Umbilical cord (tissue), 1 donor: ENCODE measurements at regions not wholly inside any gene's neighbourhood (a gene's known extent, or its start where the extent isn't known, plus 50 kb on each side); places are given as distances from the start of the nearest gene placed in this dataset.
"Not testable (repeated sequence)": the region's sequence is repeated elsewhere in the genome, so short reads cannot be mapped to it uniquely, and the experiment has no call there.

ENCODE experiments used
- DNase-seq: peaks from one replicate; pipeline ENCODE4 v3.0.0-alpha.2; 2015; ENCODE audit warnings: low spot score

DNA sequence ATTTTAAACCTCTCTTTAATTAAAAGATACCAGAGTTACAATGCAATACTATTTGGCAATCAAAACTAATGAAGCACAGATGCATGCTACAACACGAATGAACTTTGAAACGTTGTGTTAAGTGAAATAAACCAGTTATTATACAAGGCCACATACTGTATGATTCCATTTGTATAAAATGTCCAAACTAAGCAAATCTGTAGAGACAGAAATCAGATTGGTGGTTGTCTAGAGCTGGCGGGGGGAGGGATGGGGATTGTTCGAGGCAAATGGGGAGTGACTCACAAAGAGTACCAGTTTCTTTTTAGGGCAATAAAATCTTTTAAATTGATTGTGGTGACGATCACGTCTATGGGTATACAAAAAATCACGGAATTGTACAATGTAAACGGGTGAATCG lies 677.0 kb downstream of the NTRK3 start:
- DNase-seq: no peak

DNA sequence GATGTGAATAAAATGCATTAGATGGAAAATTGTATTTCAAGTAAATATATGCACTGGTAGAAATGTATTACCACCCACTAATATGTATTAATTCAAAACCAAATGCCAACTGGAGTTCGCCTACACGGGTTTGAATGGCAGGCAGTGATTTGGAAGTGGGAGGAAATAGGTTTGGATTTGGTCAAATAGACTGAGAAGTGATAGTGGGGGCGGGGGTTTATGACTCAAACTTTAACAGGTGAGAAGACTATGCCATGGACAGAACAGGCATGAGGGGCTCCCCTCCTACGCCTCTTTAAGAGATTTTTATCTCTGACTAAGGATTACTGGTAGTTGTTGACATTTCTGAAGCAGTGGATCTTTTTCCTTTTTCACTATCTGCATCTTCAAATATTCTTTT lies 677.8 kb downstream of the NTRK3 start:
- no peak for DNase-seq

DNA sequence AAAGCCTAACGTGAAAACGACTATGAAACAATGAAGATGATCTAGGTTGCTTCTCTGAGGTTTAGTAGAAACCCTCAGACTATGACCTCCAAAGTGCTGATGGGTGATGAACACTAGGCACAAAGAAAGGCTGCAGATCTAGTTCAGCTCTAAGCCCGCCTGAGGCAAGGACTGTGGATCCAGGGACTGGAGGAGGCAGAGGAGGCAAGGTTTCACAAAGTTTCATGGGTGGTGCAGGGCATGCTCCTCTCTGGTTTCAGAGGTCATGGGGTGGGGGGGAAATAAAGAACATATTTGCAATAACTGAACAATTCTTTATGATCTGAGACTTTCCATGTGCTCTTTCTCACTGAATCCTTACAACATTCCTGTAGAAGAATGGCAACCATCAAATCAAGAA lies 679.2 kb downstream of the NTRK3 start:
- DNase-seq: peak; percentile 24

DNA sequence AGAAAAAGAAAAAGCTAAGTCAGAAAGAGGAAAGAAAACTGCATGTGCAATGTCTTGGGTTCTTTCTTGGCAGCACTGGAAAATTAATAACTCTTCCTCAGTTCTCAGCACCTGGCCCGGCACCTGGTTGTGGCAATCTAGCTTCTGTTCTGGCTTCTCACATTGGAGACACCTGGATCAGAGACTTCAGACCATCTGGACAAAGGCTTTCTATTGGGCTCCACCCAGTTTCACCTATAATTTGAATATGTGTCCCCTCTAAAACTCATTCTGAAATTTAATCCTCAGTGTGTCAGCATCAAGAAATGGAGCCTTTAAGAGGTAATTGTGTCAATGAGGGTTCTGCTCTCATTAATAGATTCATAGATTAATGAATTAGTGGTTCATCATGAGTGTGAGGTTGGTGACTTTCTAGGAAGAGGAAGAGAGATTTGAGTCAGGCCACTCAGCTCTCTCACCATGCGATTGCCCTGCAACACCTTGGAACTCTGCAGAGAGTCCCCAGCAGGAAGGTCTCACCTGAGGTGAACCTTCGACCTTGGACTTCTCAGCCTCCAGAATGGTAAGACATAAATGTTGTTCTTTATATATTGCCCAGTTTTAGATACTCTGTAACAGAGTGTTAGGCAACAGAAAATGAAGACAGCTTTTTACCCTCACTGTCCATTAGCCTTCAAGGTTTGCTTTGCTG lies 679.9 kb downstream of the NTRK3 start:
- DNase-seq: no peak

DNA sequence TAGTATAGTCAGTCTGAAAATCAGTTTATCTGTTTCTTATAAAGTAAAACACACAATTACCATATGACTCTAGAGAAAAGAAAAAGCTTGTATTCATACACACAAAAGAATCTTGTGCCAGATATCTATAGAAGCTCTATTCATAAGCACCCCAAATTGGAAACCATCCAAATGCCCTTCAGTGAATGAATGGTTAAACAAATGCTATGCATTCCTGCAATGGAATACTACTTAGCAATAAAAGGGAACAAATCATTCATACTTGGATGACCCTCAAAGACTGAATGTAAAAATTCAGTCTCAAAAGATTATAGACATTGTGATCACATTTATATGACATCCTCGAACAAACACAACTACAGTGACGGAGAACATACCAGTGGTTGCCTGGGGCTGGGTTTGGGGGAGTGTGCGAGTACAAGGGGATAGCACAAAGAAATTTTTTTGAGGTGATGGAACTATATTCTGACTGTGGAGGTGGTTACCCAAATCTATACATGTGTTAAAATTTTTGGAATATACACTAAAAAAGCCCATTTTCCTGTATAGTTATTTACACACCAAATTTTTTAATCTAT lies 680.6 kb downstream of the NTRK3 start:
- no peak for DNase-seq

DNA sequence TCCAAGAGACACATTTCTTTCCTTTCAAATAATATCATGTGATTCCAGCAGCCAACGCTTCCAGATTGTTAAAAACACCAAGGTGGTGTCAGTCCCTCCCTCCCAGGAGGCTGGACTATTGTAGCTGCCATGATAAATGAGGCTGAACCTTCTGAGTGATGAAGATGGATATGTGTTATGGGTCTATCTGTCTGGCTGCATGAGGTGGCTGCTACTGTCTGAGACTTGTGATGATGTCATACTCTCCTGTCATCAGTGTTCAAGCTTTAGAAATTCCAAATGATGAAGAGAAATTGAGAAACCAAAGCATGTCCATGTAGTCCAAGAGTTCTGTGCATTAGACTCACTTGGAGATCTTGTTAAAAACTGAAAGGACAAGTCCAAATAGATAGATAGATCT lies 683.0 kb downstream of the NTRK3 start:
- DNase-seq: no peak

DNA sequence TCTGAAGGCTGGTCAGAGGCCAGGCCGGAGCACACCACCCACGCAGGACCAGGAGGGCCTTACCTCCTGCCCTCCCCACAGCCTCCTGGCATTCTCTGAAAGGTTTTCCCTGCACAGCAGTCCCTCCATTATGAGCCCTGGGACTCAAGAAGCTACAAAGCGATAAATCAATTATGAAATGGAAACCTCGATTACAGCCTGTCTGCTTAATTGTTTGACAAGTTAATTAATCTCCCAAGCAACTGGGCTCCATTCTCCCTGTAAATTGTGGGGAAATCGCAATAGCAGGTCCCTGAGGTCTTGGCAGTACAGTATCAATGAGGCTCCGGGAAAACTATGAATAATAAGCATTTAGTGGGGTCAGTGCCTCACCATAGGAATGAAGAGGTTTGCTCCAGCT lies 683.5 kb downstream of the NTRK3 start:
- no peak for DNase-seq

DNA sequence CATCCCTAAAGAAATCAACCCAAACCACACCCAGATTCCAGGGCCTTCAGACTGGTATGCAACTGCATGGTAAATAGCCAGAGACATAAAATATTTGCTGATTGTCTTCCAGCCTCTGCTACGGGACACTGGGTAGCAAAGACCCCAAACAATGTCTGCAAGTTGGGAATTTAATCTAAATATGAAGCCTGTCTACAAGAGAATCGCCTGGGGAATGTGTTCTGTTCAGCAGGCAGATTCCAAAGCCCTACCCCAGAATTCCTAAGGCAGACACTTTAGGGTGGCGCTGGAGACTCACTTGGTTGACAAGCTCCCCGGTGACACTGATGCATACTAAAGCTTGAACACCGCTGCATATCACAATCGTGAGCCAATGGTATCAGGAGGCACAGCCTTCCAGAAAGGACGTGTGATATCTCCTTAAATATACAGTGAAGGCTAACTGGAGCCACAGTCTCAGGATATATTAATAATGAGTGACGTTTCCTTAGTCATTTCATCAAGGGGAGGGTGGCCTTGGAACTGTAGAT lies 684.1 kb downstream of the NTRK3 start:
- DNase-seq: peak; percentile 10

DNA sequence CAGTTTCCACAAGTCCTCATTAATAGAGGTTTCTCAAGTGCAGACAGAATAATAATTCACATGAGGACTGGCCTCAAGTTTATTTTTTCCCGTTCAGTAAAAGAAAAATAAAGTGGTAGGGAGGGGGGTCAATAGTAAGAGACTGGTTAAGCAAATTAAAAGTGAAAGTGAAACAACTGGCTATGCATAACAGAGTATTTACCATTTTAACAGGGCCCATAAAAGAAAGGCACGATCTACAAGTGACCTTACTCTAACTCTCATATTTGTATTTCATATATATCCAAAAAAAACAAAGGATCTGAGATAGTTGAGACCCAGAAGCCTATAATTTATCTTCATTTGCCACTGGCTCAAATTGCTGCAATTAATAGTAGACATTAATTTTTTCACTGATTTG lies 686.3 kb downstream of the NTRK3 start:
- no peak for DNase-seq

DNA sequence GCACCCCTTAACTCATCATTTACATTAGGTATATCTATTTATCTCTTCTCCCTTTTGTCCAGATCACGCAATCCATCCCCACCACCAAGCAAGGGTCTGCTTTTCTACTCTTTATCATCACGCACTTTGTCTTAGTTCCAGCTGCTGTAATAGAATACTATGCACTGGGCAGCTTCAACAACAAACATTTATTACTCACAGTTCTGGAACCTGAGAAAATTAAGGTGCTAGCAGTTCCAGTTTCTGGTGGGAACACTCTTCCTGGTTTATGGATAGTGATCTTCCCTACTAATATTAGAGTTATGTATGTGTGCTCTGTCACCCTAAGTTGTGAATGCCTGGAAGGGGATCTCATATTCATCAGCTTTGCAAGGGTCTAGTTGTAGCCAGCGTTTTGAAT lies 687.0 kb downstream of the NTRK3 start:
- no peak for DNase-seq

DNA sequence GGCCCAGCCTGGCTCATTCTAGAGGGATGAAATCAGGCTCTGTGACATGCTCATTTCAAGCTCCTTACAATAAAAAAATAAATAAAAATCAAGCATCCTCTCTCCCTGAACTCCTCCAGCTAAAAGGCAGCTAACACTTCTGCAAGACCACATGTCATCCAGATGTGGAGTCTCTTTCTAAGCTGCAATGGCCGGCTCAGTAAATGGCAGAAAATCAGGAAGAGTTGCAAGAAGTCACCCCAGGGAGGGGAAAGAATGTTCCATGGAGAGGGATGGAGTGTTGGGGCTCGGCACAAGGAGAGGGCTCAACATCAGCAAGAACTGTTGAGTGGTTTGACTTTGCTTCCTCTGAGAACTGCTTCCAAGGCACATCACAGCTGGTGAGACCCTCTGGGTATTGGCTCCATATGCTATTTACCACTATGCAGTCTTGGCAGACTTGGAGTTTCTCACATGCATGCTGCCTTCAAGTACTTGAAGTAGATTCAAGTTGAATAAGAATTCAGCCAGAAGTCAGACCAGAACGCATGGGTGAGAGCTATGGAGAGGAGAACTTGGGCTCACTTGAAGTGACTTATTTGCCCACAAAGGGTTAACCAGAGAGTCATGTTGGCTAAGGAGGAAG lies 689.0 kb downstream of the NTRK3 start:
- no peak for DNase-seq

DNA sequence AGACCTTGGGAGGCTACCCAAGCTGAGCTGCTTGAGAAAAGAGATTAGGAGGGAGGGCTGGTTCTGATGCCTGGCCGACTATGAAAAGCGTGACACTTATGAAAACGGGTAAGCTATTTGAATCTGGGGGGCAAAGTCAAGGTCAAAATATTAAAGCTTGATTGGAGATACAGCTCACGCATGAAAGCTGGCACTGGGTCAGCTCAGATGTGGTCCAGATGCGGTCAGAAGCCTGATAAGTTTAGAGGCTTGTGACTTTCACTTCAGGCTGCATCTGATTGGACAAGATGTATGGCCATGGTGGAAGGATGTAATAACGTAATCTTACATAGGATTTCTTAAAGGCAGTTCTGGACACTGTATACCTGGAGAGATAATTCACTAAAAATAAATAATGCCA lies 690.3 kb downstream of the NTRK3 start:
- DNase-seq: peak; percentile 26

DNA sequence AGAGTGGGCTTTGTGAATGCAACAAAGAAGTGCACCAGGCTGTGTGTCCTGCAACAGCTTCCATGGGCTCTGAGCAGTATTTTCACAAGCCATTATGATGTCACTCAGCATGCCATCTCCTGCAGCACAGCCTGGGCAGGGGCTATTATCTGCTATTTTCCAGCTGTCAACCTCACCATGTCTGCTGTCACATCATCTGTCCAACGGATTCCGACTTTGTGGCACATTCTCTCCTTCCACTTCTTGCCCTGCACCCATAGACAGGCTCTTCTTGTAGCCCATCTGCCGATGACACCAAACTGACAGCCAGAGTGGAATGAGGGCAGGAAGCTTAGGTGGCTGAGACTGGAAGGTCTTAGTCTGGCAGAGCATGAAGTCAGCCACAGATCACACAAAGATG lies 691.9 kb downstream of the NTRK3 start:
- DNase-seq: no peak

DNA sequence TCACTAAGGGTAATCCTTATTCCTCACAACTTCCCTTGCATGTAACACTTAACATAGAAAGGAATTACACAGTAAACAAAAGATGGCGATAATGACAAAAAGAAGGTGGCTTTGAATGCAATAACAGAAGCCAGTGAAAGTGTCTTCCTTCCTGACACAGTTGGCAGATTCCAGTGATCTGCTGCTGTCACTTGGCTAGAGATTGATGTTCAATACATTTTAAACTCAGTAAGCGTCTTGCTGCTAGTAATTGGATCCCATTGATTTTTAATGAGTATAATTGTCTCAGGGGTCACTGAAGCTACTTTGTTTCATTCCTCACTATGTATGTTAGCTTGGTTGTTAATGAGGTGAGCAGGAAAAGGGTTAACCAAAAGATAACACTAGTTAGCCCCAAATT lies 692.7 kb downstream of the NTRK3 start:
- no peak for DNase-seq

DNA sequence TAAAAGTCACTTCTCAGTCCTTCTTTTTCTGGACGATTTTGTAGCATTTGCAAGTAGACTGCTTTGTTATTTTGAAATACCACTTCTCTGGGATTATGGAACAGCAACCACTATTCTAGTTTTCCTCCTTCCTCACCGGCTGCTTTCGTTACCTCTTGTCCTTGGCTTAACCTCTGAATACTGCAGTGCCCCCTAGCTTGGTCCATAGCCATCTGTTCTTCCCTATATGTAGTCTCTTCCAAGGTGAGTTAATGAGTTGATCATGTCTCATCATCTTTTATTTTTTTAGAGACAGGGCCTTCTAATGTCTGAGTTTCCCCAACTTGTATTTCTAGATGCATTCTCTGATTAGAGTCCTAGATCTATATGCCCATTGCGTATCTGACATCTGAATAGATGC lies 694.3 kb downstream of the NTRK3 start:
- no peak for DNase-seq

DNA sequence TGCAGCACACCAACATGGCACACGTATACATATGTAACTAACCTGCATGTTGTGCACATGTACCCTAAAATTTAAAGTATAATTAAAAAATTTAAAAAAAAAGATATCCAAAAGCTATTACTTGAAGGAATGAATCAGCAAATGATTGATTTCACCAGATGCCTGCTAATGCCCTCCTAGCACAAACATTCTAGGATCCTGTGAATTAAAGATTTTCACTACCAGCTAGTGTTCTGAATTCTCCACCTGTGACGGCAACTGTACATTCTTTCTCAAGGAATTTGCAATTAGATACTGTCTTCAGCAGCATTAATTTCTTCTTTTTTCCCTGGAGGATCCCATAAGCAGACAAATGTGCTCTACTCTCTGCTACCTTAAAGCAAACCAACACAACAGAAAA lies 694.9 kb downstream of the NTRK3 start:
- DNase-seq: no peak

DNA sequence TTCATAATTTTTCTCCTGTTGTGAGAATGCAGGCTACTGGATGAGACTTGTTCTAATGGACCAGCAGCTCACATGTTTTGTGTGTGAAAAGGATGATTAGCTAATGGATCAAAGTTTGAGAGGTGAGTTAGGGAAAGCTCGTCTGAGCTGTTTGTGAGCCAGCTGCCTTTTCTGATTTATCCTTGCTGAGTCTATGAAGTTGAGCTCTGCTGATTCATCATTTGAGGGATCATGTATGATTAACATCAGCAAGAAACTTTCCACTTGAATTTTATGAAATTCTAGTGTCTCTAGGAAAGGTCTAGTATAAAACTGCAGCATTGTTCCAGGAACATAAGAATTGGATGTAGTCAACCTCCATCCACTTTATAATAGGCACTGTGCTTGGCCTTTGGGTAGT lies 698.7 kb downstream of the NTRK3 start:
- DNase-seq: peak; percentile 71

DNA sequence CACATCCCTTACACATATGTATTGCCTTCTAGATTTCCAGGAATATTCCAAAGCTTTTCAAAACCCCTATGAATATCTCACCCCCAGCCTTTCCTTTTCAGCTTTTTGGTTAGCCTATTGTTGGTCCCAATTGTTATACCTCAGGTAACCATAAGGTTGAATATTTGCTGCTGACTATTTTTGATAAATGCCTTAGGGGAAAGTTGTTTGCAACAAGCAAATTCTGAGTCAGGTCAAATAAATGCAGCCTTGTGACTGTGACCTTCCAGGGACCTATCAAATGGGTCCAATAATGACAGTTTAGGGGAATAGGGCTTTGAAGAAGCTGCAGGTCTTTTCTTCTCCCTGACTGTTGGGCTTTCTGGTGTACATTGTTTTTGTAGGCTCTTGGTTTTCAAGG lies 699.7 kb downstream of the NTRK3 start:
- no peak for DNase-seq

DNA sequence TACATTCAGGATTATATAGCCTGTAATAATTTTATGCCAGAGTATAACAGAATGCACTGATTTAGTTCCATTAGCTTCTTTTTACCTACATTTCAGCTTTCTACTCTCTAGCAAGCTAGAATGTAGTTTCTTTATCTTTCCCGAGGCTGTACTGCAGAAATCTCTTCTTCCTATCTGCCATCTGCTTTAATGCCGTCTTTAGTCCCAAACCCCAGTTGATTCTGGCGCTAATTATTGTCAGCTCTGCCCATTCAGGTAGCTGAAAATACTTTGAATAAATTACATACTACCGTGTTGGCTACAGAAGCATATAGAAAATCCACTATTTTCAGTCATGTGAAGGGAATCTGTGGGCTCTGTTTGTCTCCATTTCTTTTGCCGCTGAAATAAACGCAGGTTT lies 706.7 kb downstream of the NTRK3 start:
- no peak for DNase-seq

DNA sequence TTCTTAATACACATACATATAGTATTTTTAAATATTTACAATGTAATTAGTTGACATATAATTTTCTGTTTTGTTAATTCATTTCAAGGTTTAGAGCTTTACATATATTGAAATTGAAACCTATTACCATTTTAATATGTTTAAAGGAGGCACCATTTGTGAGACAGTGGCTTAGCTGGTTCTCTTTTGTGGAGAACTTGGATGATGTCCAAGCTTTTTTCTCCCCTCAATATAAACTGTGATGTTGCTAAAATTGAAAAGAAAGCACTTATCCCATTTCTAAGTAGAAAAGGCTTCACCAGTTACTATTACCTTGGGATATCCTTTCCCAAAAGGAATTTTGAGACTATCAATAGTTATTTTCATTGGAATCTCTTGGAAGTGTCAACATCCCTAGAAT lies 707.2 kb downstream of the NTRK3 start:
- DNase-seq: no peak

DNA sequence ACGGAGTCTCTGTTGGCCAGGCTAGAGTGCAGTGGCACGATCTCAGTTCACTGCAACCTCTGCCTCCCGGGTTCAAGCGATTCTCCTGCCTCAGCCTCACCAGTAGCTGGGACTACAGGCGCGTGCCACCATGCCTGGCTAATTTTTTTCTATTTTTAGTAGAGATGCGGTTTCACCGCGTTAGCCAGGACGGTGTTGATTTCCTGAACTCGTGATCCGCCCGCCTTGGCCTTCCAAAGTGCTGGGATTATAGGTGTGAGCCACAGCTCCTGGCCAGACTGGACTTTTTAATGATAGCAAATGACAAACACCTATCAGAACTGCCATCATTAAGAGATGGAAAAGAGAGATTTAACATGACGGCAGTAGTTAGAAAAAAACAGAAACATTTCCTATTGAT lies 707.9 kb downstream of the NTRK3 start:
- not testable (repeated sequence) for DNase-seq

DNA sequence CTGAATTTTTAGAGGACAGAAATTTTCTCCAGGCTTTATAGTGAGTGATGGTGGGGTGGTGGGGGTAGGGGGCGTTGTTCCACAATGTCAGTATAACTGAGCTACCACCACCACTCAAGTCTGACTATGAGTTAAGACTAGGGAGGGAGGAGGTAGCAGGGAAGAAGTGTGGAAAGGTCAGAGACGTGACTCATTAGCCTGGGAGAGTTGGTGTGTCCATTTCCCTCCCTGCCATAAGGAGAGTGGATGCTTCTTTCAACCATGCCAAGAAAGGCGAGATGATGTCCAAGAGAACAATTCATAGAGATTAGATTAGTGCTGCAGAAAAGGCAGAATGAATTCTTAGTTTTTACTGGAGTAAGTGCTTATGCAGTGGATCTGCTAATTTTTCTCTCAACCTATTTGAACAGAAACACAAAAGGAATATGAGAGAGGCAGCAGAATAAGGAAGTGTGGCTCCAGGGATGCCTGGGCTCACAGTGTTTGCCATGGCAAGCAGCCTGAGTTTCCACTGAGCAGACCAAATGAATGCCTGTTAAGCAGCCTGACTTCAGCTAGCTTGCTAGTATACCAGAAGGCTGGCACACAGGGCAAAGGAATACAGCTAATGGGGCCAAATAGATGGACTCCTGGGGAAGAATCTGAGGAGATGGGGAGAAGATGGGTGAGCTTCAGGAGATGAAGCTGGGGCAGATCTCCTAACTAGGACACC lies 708.9 kb downstream of the NTRK3 start:
- no peak for DNase-seq
